ENCODE measurements at regions not wholly inside any gene's neighbourhood (a gene's known extent, or its start where the extent isn't known, plus 50 kb on each side); places are given as distances from the start of the nearest gene placed in this dataset.

DNA sequence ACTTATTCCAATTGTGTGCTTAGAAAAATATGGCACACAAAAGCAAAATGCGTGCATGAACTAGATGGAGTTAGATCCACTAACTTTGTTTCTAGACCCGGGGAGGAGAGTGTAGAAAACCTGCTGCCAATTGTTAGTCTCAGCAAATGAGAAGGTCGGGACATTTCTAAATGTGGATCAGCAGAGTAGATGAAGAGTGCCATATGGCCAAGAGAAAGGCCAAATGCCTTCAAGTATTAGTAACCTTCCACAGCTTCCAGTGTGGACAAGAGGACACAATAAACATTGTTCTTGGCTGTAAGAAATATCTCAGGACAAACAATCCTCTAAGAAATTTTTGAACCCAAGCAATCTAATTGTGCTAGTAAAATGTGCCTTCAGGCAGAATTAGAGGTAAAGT is 690.3 kb downstream of the REEP3 start:
- no peak for DNase-seq (ENCODE audit: low read depth)

GRCh38 chr10:64215088-64215487 is 693.9 kb downstream of the REEP3 start:
- DNase-seq (ENCODE audit: low read depth) = no peak

DNA sequence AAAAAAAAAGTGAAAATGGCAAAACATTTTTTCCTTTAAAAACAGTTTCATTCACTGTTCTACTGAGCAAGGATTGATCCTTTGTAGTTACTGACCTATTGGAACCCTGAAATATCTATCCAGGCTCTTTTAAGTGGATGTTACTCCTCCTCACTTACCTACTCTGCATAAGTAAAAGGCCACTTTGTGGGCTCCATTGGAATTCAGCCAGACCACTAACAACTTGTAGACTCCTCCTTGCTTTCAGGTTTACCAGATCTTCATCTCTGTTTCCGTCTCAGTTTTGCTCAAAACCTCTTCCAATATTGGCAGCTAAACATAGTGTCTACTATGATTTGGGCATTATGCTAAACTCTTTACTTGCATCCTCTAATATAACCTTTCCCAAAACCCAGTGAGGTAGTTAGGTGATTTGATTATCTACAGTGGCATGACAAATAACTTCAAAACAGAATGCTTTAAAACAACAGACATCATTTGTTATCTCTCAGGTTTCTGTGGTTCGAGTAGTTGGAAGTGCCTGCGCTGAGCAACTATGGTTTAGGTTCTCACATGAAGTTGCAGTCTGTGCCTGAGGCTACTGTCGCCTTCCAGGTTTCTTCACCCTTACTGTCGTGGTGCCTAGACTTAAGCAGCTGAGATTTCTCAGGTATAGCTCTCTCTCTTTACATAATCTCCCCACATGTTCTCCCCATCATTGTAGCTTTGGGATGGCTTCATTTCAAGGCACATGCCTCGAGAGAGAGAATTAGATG is 698.2 kb downstream of the REEP3 start:
- DNase-seq (ENCODE audit: low read depth) = no peak

DNA sequence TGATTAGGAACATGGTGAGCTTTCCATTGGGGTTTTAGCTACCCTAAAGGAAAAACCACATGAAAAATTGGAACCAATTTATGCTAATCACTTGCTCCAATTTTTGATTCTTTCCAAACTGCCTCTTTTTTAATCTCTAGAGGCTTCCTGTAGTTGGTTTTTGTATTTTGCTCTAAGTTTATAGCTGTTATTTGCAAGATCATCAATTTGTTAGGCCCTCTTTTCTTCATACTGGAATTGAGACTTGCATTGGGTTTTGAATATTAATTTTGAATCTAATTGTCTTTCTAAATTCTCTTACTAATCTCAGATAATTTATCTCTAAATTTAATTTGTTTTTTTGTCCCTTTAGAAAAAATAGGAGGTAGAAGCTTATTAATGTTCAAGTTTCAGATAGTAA is 713.3 kb downstream of the REEP3 start:
- DNase-seq (ENCODE audit: low read depth) = no peak

GRCh38 chr10:64257704-64258103 is 736.5 kb downstream of the REEP3 start:
- DNase-seq (ENCODE audit: low read depth) = no peak

- DNase-seq (ENCODE audit: low read depth) = no peak
Observed at GRCh38 chr10:64261092-64261491, 739.9 kb downstream of the REEP3 start.

DNA sequence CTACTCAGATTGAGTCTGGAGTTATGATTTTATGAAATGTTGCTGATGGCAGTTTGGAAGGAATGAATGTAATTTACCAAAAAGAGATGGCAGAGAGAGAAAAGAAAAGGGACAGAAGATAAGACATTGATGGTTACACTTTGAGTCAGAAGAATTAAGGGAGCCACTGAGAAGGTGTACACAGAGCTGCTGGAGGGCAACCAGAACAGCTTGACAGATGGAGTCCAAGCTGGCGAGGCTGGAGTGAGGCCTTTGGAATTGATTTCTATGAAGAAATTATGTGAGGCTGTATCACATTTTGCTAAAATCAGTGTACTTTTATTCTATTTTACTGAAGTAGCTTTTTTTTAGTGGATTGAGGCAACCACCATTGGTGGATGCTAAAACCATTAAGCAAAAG is 740.5 kb downstream of the REEP3 start:
- DNase-seq (ENCODE audit: low read depth) = no peak

GRCh38 chr10:64265961-64266360 is 744.8 kb downstream of the REEP3 start:
- DNase-seq (ENCODE audit: low read depth) = no peak

- no peak for DNase-seq (ENCODE audit: low read depth)
Observed at GRCh38 chr10:64271508-64271907, 750.3 kb downstream of the REEP3 start.

- no peak for DNase-seq (ENCODE audit: low read depth)
Observed at GRCh38 chr10:64271983-64272382, 750.8 kb downstream of the REEP3 start.

DNA sequence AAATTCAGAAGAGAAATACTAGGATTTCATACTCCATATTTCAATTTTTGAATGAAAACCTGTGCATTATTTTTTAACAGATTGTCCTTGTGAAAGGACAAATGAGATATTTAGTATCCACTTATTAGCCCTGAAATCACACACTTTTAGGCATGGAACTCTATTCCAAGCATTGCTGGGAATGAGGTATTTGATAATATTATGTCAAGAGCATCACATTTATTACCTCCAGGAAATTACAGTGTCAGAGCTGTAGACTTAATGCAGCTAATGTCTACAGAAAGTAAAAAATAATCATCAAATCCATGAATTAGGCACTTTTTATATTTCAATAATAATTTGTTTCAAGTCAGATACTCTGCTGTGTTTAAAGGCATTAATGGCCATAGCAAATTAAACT is 753.8 kb downstream of the REEP3 start:
- no peak for DNase-seq (ENCODE audit: low read depth)

DNA sequence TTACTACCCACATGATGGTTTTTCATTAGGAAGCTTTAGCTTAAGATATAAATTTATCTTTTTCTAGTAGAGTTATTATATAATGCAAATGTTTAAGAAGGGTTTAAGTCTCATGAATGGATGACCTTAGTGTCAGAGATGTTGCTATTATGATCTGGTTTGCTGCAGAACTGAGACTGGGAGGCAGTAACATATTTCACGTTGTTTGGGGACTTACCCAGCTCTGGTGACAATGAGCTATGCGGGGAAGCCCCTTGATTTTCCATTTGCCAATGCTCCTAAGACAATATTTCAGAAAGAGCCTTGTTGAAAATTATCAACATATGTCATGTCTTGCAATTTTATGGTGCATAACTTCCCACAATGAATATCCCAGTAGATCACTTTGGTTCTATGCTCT is 754.6 kb downstream of the REEP3 start:
- no peak for DNase-seq (ENCODE audit: low read depth)

DNA sequence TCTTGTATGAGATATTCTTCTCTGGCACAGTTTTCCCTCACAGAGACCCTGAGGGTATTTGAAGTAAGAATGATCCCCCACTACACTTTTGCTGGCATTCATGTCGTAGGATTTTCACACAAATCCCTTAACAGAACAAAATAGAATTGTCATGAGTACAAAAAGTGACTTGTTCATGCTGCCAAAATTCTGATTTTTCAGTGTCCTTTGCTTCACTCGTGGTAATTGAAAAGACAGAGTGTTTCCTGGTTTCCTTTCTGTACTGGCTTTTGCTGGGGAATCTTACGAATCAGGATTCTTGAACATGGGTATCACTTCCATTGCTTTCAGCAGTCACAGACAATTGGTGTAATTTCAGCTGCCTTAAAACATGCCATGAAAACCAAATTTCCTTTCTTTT is 756.3 kb downstream of the REEP3 start:
- DNase-seq (ENCODE audit: low read depth) = no peak

DNA sequence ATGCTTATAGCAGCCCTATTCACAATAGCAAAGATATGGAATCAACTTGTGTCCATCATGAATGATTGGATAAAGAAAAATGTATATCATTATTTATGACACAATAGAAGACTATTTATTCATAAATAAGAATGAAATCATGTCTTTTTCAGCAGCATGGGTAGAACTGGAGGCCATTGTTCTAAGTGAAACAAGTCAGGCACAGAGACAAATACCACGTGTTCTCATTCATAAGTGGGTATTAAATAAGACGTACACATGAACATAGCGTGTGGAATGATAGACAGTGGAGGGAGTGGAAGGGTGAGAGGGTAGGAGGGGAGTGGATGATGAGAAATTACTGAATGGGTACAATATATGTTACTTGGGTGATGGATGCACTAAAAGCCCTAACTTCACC is 762.4 kb downstream of the REEP3 start:
- no peak for DNase-seq (ENCODE audit: low read depth)

DNA sequence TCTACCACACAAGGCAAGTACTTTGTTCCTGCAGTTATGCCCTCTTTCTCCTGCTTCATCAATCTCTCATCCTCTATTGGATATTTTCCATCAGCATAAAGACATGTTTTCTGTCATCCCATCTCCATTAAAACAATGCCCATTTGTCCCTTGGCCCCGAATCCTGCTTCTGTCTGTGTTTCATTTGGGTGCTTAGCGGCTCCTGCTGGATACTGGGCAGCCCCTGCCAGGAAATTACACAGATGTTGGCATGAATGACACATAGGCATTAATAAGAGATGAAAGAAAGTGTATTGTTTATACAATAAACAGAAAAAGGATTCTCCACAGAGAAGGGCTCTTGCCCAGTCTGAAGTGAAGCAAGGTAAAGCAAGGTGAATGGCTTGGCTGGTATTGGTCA is 765.3 kb downstream of the REEP3 start:
- no peak for DNase-seq (ENCODE audit: low read depth)

- DNase-seq (ENCODE audit: low read depth) = no peak
Observed at GRCh38 chr10:64288404-64288803, 767.2 kb downstream of the REEP3 start.

DNA sequence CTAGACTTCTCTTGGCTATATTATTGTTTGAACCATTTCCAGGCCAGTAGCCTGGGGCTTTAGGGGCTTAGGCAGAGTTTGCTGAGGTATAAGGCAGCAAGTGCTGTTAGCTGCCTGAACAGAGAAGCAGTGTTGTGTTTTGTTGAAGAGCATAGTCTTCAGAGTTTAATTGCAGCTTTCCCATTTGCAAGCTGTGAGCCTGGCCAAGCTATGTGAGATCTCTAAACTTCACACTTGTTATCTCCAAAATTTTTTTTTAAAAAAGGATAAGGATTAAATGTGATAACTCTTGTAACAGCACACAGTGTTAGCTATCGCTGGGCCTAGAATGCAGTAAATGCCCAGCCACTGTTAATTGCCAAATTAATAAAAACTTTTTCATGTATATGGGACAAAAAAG is 782.4 kb downstream of the REEP3 start:
- no peak for DNase-seq (ENCODE audit: low read depth)

DNA sequence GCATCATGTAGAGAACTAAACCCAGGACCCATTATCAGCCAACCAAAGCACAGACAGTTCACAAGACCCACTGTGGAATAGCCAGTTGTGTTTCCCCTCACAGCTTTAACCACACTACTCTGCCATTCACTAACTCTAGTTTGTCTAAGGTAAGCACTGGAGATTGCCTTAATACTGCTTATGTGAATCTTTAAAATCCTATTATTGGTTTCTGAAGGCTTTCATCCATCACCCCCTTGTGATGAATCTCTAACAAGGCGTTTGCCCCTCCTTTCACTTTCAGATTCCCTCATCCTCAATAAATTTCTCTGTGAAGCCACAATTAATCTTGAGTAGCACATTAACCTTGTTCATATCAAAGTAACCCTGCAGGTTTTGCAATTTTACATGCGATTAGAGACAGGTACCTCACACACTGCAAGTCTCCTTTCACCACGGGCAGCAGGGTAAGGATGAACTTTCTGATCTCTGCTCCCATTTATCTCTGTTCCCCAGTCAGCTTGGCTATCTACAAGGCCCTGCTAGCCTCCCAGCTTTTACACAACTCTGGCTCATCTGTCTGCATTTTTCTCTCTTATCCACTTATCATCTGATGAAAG is 785.6 kb downstream of the REEP3 start:
- no peak for DNase-seq (ENCODE audit: low read depth)

GRCh38 chr10:64312876-64313275 is 791.7 kb downstream of the REEP3 start:
- no peak for DNase-seq (ENCODE audit: low read depth)

DNA sequence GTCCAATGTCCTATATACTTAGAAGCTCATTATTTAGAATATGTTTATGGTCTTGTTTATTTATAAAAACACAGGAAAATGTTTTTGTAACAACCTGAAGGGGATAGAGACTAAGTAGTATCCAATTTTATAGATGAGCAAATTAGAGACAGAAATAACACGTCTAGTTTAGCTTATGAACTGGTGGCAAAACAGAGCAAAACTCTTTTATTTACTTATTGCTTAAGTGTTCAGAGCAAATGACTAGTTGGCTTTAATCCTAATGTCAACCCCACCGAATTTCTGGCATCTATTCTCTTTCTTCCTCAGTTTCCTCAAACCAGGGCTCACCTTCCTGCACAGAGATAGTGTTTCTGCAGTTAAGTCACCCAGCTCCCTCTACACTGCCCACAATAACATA is 792.8 kb downstream of the REEP3 start:
- DNase-seq (ENCODE audit: low read depth) = no peak

DNA sequence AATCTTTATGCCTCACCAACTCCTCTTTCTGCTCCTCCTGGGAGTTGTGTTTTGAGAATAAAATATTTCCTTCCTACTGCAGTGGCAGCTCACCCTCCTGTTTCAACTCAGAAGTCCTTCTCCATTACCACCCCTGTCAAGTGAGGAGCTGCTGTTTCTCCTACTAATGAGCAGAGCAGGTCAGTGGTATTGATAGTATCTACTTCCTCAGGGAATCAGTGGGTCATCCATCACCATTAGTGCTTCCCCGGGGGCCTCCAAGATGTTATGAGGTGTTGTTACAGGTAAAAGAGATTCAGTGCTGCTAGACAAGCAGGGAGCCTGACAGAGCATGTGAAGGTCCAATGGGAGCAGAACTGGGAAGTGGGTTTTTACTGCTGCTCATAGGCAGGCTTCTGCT is 795.2 kb downstream of the REEP3 start:
- DNase-seq (ENCODE audit: low read depth) = no peak

DNA sequence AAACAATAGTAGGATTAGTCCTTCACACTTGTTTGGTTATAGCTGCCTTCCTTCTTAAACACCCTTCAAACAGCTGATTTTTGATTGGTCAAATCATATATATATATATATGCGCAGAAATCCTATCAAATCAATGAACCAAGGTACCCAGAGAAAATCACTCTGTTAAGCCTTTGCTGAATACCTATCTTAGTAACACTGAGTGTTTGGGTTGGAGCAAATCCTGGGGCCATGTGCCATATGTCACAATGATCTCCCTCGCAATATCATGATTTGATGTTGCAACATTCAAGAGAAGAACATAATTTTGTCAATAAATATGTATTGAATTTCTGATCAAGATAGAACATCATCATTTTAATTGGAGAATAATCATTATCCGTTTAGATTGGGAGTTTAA is 795.6 kb downstream of the REEP3 start:
- DNase-seq (ENCODE audit: low read depth) = no peak

DNA sequence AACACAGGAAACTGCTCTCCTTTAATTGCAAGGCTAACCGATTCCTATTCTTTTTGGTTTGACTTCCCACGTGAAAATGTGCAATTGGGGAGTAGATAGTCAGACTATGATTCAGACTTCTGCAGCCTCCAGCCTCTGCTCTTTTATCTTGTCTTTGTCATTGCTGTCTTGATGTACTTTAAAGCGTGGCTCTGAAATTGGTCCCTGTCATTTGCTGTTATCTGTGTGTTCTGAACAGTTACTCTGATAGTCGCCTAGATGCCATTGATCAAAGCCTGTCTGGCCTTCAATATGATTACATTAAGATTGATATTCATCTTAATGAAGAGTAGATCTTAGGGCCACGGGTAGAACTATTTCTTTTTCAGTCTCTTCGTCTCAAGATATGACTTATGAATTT is 799.2 kb downstream of the REEP3 start:
- no peak for DNase-seq (ENCODE audit: low read depth)

DNA sequence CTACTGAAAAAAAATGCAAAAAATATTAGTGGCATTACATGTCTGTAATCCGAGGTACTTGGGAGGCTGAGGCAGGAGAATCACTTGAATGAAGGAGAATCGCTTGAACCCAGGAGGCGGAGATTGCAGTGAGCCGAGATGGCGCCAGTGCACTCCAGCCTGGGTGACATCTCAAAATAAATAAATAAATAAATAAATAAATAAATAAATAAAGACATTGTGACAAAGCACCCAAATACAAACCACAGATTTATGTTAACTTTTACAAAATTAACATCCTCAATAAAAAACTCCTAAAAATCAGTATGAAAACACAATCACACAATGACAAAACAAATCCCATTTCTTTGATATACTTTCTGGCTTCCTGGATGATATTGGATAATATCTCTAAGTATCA is 808.3 kb downstream of the REEP3 start:
- DNase-seq (ENCODE audit: low read depth) = no peak

Data from stimulated activated CD8-positive, alpha-beta memory T cell treated with anti-CD3 and anti-CD28 coated beads, Interleukin-7, amount 100 ng/mL, for 24 hours (primary cell).